8988T (cell line): ENCODE measurements at regions not wholly inside any gene's neighbourhood (a gene's known extent, or its start where the extent isn't known, plus 50 kb on each side); places are given as distances from the start of the nearest gene placed in this dataset.

Source experiments
- DNase-seq: peaks from one replicate; pipeline ENCODE4 v3.0.0; 2011

GRCh38 chr15:29418931-29419330 is 149.3 kb upstream of the NSMCE3 start:
- DNase-seq: no peak

GRCh38 chr15:29418178-29418577 is 148.6 kb upstream of the NSMCE3 start:
- DNase-seq: no peak

GRCh38 chr15:29411299-29411698 is 141.7 kb upstream of the NSMCE3 start:
- no peak for DNase-seq

GRCh38 chr15:29410338-29410737 is 140.7 kb upstream of the NSMCE3 start:
- DNase-seq: no peak

- no peak for DNase-seq
Observed at GRCh38 chr15:29409890-29410289, 140.3 kb upstream of the NSMCE3 start.

- DNase-seq: no peak
Observed at GRCh38 chr15:29405564-29405963, 135.9 kb upstream of the NSMCE3 start.

- DNase-seq: no peak
Observed at GRCh38 chr15:29403772-29404171, 134.2 kb upstream of the NSMCE3 start.

- no peak for DNase-seq
Observed at GRCh38 chr15:29401644-29402043, 132.0 kb upstream of the NSMCE3 start.

- DNase-seq: no peak
Observed at GRCh38 chr15:29400701-29401100, 131.1 kb upstream of the NSMCE3 start.

- no peak for DNase-seq
Observed at GRCh38 chr15:29398907-29399306, 129.3 kb upstream of the NSMCE3 start.

GRCh38 chr15:29396176-29396811 is 126.7 kb upstream of the NSMCE3 start:
- DNase-seq: no peak

GRCh38 chr15:29393443-29393842 is 123.8 kb upstream of the NSMCE3 start:
- no peak for DNase-seq

GRCh38 chr15:29392358-29392757 is 122.7 kb upstream of the NSMCE3 start:
- no peak for DNase-seq

- DNase-seq: no peak
Observed at GRCh38 chr15:29390051-29390450, 120.4 kb upstream of the NSMCE3 start.

GRCh38 chr15:29386523-29386922 is 116.9 kb upstream of the NSMCE3 start:
- DNase-seq: no peak

- no peak for DNase-seq
Observed at GRCh38 chr15:29383367-29383766, 113.7 kb upstream of the NSMCE3 start.

- DNase-seq: no peak
Observed at GRCh38 chr15:29382862-29383261, 113.2 kb upstream of the NSMCE3 start.

GRCh38 chr15:29380466-29380865 is 110.8 kb upstream of the NSMCE3 start:
- no peak for DNase-seq

GRCh38 chr15:29379647-29380046 is 110.0 kb upstream of the NSMCE3 start:
- DNase-seq: no peak

- DNase-seq: no peak
Observed at GRCh38 chr15:29377161-29377560, 107.5 kb upstream of the NSMCE3 start.

GRCh38 chr15:29376590-29376989 is 107.0 kb upstream of the NSMCE3 start:
- no peak for DNase-seq

GRCh38 chr15:29369261-29369660 is 99.6 kb upstream of the NSMCE3 start:
- DNase-seq: no peak

- DNase-seq: no peak
Observed at GRCh38 chr15:29364426-29365078, 94.9 kb upstream of the NSMCE3 start.

GRCh38 chr15:29361560-29361959 is 91.9 kb upstream of the NSMCE3 start:
- no peak for DNase-seq

- no peak for DNase-seq
Observed at GRCh38 chr15:29360152-29360551, 90.5 kb upstream of the NSMCE3 start.
